A673 (cell line): ENCODE measurements at regions not wholly inside any gene's neighbourhood (a gene's known extent, or its start where the extent isn't known, plus 50 kb on each side); places are given as distances from the start of the nearest gene placed in this dataset.

Experiments used
- BruUV-seq: library from RNA; stranded (reverse); fragments of 400-500 nt; replicated peaks from 2 replicates; lab custom pipeline; 2021; lab: Mats Ljungman, UMichigan
- CTCF ChIA-PET: fragments of 300-600 bp; sonication (Branson Sonifier 250); formaldehyde crosslinking; loops from one replicate; lab custom pipeline; 2022; ENCODE audit warnings: antibody characterized with exemption; lab: Charles Lee
- POLR2A ChIA-PET: fragments of 300-600 bp; sonication (Branson Sonifier 250); formaldehyde crosslinking; loops from one replicate; lab custom pipeline; 2022; ENCODE audit warnings: antibody characterized with exemption; ENCODE audit not compliant: low non-redundant PET; lab: Charles Lee
- DNase-seq: peaks from one replicate; pipeline ENCODE4 v3.0.0-alpha.2; 2015; ENCODE audit warnings: low spot score
- H3K27ac ChIP-seq: fragments of 200-600 bp; sonication (generic); 2 replicates; pipeline ENCODE4 v1.5.1; 2016; ENCODE audit warnings: mixed run types, low read depth, mild to moderate bottlenecking, mixed read lengths, antibody characterized with exemption, low read length; ENCODE audit not compliant: poor library complexity, severe bottlenecking
- H3K27me3 ChIP-seq: fragments of 200-600 bp; sonication (generic); replicated peaks from 2 replicates; pipeline ENCODE4 v1.6.1; 2017; ENCODE audit warnings: mixed run types, low read depth, mild to moderate bottlenecking, mixed read lengths, antibody characterized with exemption, low read length; ENCODE audit not compliant: insufficient read depth, poor library complexity
- H3K36me3 ChIP-seq: fragments of 200-600 bp; sonication (generic); 2 replicates; pipeline ENCODE4 v1.6.1; 2016; ENCODE audit warnings: mixed run types, mild to moderate bottlenecking, mixed read lengths, antibody characterized with exemption, low read length; ENCODE audit not compliant: insufficient read depth, poor library complexity, severe bottlenecking
- H3K4me1 ChIP-seq: fragments of 200-600 bp; sonication (generic); 2 replicates; pipeline ENCODE4 v1.6.1; 2017; ENCODE audit warnings: mixed run types, mild to moderate bottlenecking, mixed read lengths, antibody characterized with exemption, low read length; ENCODE audit not compliant: insufficient read depth, poor library complexity, severe bottlenecking
- H3K4me3 ChIP-seq: fragments of 200-600 bp; sonication (generic); 2 replicates; pipeline ENCODE4 v1.5.1; 2016; ENCODE audit warnings: low read depth, mixed run types, mild to moderate bottlenecking, mixed read lengths, low read length; ENCODE audit not compliant: poor library complexity, severe bottlenecking
- H3K9me3 ChIP-seq: fragments of 200-600 bp; sonication (generic); 2 replicates; pipeline ENCODE4 v1.6.1; 2016; ENCODE audit warnings: mixed run types, low read depth, mild to moderate bottlenecking, mixed read lengths, antibody characterized with exemption, low read length; ENCODE audit not compliant: poor library complexity, severe bottlenecking
- EZH2 ChIP-seq: fragments of 200-600 bp; sonication (generic); IDR thresholded peaks from 2 replicates; pipeline ENCODE4 v1.6.1; 2017; ENCODE audit warnings: borderline replicate concordance, low read depth, mild to moderate bottlenecking, mixed read lengths, antibody characterized with exemption, low read length; ENCODE audit not compliant: poor library complexity, severe bottlenecking
- intact Hi-C: fragments of 100-400 bp; cut with micrococcal nuclease; formaldehyde crosslinking; loops from one replicate; pipeline ENCODE4 v1.10.0; 2022; ENCODE audit not compliant: unreplicated experiment
- TF ChIP-seq, protein P1 (sequence below): fragments of 300-800, 200-600 bp; sonication (generic); conservative IDR thresholded peaks from 2 replicates; pipeline ENCODE4 v1.5.1; 2017; ENCODE audit warnings: low read depth, mild to moderate bottlenecking, antibody characterized with exemption, low read length, moderate library complexity, mixed read lengths

DNA sequence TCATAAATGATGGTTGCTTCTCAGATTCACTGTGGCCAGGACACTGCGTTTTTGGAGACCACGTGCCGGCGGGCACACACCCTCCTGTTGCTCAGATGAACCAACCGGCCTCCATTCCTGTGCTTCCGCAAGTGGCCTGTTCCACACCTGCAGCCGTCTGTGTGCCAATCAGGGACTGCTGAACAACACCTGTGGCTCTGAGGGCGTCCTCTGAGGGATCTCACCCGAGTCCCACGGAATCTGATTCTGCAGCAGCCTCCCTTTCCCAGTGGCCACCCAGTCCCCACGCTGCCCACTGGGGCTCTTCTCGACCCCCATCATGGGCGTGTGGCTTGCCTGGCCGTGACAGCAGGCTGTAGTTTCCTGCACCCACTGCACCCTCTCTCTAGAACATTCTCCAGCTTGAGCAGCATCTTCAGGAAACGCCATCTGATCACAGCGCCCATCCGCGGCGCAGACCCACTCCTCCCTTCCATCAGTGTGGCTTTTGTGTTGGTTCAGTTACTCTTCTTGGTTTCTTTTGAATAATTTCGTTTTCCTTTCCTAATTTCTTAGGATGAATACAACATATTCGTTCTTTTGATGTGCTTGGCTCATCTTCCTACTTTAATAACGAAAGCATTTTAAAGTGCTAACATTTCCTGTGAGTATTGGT, 65.1 kb upstream of the SLC22A11 start:
- H3K27me3 ChIP-seq = peaks cover 53% of the 10 kb centered on the region
- POLR2A ChIA-PET = interaction anchor here (0.7 kb wide), 1 partner anchor 133 kb away, joined by 5 read pairs; no protein-coding TSS in a partner anchor
- no peak overlapping the region for H3K4me3 ChIP-seq
- H3K9me3 ChIP-seq = no peaks in the 10 kb centered on the region
- H3K4me1 ChIP-seq = no peaks in the 10 kb centered on the region
- CTCF ChIA-PET = interaction anchor here (0.5 to 2.0 kb wide), 3 partner anchors 41 to 162 kb away, joined by 3 to 8 read pairs (median 4); no protein-coding TSS in a partner anchor
- H3K27ac ChIP-seq = no peak overlapping the region
- no peak for TF ChIP-seq EZH2
- TF ChIP-seq, protein P1, sequence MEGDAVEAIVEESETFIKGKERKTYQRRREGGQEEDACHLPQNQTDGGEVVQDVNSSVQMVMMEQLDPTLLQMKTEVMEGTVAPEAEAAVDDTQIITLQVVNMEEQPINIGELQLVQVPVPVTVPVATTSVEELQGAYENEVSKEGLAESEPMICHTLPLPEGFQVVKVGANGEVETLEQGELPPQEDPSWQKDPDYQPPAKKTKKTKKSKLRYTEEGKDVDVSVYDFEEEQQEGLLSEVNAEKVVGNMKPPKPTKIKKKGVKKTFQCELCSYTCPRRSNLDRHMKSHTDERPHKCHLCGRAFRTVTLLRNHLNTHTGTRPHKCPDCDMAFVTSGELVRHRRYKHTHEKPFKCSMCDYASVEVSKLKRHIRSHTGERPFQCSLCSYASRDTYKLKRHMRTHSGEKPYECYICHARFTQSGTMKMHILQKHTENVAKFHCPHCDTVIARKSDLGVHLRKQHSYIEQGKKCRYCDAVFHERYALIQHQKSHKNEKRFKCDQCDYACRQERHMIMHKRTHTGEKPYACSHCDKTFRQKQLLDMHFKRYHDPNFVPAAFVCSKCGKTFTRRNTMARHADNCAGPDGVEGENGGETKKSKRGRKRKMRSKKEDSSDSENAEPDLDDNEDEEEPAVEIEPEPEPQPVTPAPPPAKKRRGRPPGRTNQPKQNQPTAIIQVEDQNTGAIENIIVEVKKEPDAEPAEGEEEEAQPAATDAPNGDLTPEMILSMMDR = no peak
- no TSS peak for BruUV-seq
- DNase-seq = no peak
- intact Hi-C loops = loop anchor here (1.0 kb wide), 1 partner anchor 198 kb away; no protein-coding TSS in a partner anchor
- no peaks in the 10 kb centered on the region for H3K36me3 ChIP-seq

DNA sequence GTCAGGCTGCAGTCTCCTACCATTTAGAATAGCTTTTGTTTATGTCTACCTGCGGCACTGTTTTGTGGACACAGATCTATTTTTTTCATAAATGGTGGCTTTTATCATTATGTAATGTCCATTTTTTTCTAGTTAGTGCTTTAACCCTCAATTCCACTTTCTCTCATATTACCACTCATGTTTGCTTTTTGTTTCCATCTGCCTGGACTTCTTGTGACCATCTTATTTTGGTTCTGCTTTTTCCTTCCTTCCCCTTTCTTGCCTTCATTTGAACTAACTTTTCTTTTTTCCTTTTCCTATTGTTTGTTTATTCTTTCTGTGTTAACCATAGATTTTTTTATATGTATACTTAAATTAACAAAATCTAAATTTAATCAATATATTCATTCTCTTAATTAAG, 63.2 kb upstream of the SLC22A11 start:
- Histone ChIP-seq H3K4me1 (no peaks in the 10 kb centered on the region), H3K36me3 (no peaks in the 10 kb centered on the region), H3K9me3 (no peaks in the 10 kb centered on the region), H3K27ac (no peak overlapping the region), H3K27me3 (peaks cover 53% of the 10 kb centered on the region), H3K4me3 (no peak overlapping the region)
- intact Hi-C loops = no loop called here
- TF ChIP-seq, protein P1 = no peak
- TF ChIP-seq EZH2 = no peak
- no TSS peak for BruUV-seq
- ChIA-PET CTCF (no interaction called here), POLR2A (no interaction called here)
- DNase-seq = no peak

DNA sequence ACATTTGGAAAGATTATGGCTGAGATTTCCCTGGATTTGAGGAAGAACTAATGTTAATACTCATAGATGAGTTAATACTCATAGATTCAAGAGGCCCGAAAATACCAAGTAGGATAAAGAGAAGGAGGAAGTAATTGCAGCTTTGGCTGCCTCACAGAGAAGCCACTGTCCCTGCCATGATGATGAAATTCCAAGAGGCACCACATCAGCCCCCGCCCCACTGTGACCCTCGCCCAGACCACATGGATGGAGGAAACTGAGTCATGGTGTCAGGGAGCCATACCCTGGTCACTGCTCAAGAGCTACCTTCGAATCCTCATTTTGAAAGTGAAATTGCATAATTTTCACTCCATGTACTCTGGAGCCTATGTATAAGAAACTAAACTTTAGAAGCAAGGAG, 57.6 kb upstream of the SLC22A11 start:
- intact Hi-C loops = no loop called here
- ChIA-PET CTCF (no interaction called here), POLR2A (no interaction called here)
- TF ChIP-seq, protein P1 = no peak
- no TSS peak for BruUV-seq
- DNase-seq = no peak
- Histone ChIP-seq H3K27ac (no peak overlapping the region), H3K36me3 (no peaks in the 10 kb centered on the region), H3K4me3 (no peak overlapping the region), H3K27me3 (peaks cover 51% of the 10 kb centered on the region), H3K9me3 (no peaks in the 10 kb centered on the region), H3K4me1 (no peaks in the 10 kb centered on the region)
